ENCODE measurements at regions not wholly inside any gene's neighbourhood (a gene's known extent, or its start where the extent isn't known, plus 50 kb on each side); places are given as distances from the start of the nearest gene placed in this dataset.
"Not testable (repeated sequence)": the region's sequence is repeated elsewhere in the genome, so short reads cannot be mapped to it uniquely, and the experiment has no call there.

GRCh38 chr4:164529058-164529457, 224.9 kb upstream of the SMIM31 start:
- DNase-seq, result no peak

- DNase-seq, result no peak
Measured at GRCh38 chr4:164529486-164529885, 224.4 kb upstream of the SMIM31 start.

GRCh38 chr4:164531336-164531735, 222.6 kb upstream of the SMIM31 start:
- no peak for DNase-seq

GRCh38 chr4:164536814-164537213, 217.1 kb upstream of the SMIM31 start:
- DNase-seq, result no peak

- DNase-seq, result no peak
Measured at GRCh38 chr4:164538097-164538496, 215.8 kb upstream of the SMIM31 start.

GRCh38 chr4:164540987-164541386, 212.9 kb upstream of the SMIM31 start:
- DNase-seq, result no peak

GRCh38 chr4:164542431-164542830, 211.5 kb upstream of the SMIM31 start:
- no peak for DNase-seq

- DNase-seq, result no peak
Measured at GRCh38 chr4:164550989-164551712, 202.8 kb upstream of the SMIM31 start.

GRCh38 chr4:164551713-164552040, 202.3 kb upstream of the SMIM31 start:
- no peak for DNase-seq

GRCh38 chr4:164571593-164572390, 182.1 kb upstream of the SMIM31 start:
- DNase-seq, result no peak

- no peak for DNase-seq
Measured at GRCh38 chr4:164572877-164573279, 181.1 kb upstream of the SMIM31 start.

GRCh38 chr4:164575861-164576260, 178.1 kb upstream of the SMIM31 start:
- no peak for DNase-seq

GRCh38 chr4:164579270-164579942, 174.5 kb upstream of the SMIM31 start:
- DNase-seq, result no peak

GRCh38 chr4:164591666-164592065, 162.3 kb upstream of the SMIM31 start:
- no peak for DNase-seq

- DNase-seq, result no peak
Measured at GRCh38 chr4:164595751-164596150, 158.2 kb upstream of the SMIM31 start.

- no peak for DNase-seq
Measured at GRCh38 chr4:164596318-164596878, 157.5 kb upstream of the SMIM31 start.

- no peak for DNase-seq
Measured at GRCh38 chr4:164596927-164597326, 157.0 kb upstream of the SMIM31 start.

GRCh38 chr4:164601653-164602052, 152.3 kb upstream of the SMIM31 start:
- no peak for DNase-seq

- DNase-seq, result not testable (repeated sequence)
Measured at GRCh38 chr4:164605791-164606190, 148.1 kb upstream of the SMIM31 start.

- DNase-seq, result peak; percentile 20
Measured at GRCh38 chr4:164606478-164606877, 147.5 kb upstream of the SMIM31 start.

- no peak for DNase-seq
Measured at GRCh38 chr4:164613256-164613655, 140.7 kb upstream of the SMIM31 start.

GRCh38 chr4:164613792-164614191, 140.1 kb upstream of the SMIM31 start:
- DNase-seq, result no peak

GRCh38 chr4:164614329-164614728, 139.6 kb upstream of the SMIM31 start:
- DNase-seq, result no peak

- DNase-seq, result no peak
Measured at GRCh38 chr4:164614999-164615398, 138.9 kb upstream of the SMIM31 start.
